IPS-NIHi7 (cell line): ENCODE measurements at regions not wholly inside any gene's neighbourhood (a gene's known extent, or its start where the extent isn't known, plus 50 kb on each side); places are given as distances from the start of the nearest gene placed in this dataset.
A peak's percentile ranks its signal among the peaks of the same experiment; 100 is the strongest.

Experiments used
- DNase-seq: peaks from one replicate; pipeline ENCODE4 v3.0.0; 2012; ENCODE audit warnings: mixed read lengths; ENCODE audit errors: extremely low spot score

DNA sequence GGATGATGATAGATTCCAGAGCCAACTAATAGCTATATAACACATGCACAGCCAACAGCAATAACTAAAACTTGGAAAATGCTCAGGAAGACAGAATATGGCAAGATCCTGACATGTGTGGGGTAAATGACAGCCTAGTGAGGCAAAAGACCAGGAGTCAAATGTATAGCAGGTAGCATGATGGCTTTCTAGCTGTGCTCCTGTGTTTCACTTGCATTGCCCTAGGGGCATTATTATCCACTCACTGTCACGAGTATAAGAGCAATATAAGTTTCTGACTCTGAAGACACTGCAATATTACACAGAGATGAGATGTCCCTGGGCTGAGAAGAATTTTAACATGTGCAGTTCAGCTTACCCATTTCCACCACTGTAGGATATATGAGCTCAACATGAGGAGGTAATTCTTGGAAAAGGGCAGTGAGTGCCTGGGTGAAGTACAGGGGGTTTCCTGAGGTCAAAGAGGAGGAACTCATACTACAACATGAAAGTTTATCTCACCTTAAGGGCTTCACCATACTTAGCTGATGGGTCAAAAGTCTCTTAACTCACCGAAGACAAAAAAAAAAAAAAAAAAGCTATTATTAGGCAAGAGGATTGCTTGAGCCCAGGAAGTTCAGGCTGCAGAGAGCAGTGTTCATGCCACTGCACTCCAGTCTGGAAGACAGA lies 1385.6 kb upstream of the SLC39A10 start:
- no peak for DNase-seq

DNA sequence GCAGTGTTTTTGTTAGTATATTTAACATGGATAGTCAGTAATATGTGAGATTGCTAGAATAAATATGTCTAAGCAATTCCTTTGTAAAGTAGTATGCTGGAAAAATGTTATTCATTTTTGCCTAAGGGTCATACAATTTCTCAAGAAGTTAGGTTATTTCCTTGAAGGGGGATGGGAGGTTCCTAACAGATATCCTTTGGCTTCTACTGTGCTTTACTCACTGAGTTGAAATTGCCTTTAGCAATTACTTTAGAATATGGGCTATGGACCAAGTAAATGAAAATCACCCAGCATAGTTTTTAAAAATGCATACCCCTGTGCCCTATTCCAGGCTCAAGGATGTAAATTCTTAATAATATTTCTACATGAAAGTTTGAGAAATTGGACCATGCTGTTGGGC lies 1386.4 kb upstream of the SLC39A10 start:
- no peak for DNase-seq

DNA sequence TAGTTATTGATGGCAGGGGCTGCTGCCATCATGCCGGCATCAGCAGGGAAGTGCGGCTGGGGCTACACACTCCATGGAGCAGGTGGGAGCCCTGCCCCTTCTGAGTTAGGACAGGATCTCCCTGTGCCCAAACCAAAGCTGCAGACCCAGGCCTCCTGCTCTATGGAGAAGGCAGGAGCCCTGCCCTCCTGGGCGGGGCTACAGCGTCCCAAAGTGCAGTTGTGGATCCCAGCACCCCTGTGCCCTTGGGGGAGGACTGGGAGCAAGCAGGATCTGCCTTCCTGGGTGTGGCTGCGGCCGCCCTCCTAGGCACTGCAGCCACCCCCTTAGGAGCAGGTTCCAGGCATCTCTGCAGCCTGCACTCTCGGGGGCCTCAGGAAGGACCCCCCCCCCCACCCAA lies 1392.4 kb upstream of the SLC39A10 start:
- no peak for DNase-seq

GRCh38 chr2:194260185-194260584 lies 1396.8 kb upstream of the SLC39A10 start:
- no peak for DNase-seq

DNA sequence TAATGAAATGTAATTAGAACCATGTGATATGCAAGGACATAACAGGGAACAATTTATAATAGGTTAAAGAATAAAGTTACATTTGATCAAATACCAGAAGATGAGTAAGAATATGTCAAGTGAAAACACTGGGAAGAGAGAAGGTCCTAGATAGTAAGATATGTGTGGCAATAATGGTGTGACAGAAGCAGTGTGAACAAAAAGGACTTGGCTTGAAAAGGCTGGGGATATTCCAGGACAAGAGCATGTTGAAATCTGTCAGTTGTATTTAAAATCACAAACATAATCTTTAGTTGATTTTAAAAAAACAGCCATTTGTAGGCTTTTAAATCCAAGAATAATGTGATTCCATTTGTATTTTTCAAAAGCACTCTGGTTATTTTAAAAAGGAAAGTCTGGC lies 1399.9 kb upstream of the SLC39A10 start:
- no peak for DNase-seq

GRCh38 chr2:194253528-194254259 lies 1403.3 kb upstream of the SLC39A10 start:
- DNase-seq = no peak

DNA sequence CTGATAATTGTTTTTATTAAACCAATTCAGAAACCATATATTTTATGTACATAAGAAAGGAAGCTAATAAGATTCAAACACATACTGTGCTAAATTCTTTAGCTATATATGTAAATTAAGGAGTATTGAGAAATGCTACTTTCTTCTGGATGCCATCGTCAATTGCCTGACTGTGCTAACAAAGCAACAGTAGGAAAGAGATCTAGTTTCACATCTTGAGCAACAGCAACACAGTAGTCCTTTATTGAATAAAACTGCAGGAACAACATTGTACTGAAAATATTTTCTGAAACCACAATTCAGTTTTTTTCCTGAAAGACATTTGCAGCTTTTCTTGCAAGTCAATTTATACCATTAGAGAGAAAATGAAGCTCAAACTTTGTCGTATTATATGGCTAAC lies 1404.9 kb upstream of the SLC39A10 start:
- DNase-seq = no peak

DNA sequence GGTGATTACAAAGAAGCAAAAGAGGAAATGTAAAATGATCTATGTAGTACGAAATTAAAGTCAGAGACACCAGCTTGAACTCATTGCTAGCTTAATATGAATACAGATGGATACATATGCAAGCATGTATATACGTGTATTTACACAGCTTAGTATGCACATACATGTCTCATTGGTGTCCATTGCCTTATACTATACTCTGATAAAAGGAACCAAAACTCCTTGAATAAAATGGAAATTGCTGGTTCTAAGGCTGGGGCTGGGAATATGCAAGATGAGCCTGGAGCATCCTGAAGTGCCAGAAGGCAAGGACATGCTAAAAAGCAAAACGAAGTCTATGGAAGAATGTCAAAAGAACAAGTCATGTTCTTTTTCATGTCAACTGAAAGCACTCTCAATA lies 1424.4 kb upstream of the SLC39A10 start:
- DNase-seq = no peak

- no peak for DNase-seq
Measured at GRCh38 chr2:194223218-194223617, 1433.8 kb upstream of the SLC39A10 start.

GRCh38 chr2:194214192-194214591 lies 1442.8 kb upstream of the SLC39A10 start:
- no peak for DNase-seq

DNA sequence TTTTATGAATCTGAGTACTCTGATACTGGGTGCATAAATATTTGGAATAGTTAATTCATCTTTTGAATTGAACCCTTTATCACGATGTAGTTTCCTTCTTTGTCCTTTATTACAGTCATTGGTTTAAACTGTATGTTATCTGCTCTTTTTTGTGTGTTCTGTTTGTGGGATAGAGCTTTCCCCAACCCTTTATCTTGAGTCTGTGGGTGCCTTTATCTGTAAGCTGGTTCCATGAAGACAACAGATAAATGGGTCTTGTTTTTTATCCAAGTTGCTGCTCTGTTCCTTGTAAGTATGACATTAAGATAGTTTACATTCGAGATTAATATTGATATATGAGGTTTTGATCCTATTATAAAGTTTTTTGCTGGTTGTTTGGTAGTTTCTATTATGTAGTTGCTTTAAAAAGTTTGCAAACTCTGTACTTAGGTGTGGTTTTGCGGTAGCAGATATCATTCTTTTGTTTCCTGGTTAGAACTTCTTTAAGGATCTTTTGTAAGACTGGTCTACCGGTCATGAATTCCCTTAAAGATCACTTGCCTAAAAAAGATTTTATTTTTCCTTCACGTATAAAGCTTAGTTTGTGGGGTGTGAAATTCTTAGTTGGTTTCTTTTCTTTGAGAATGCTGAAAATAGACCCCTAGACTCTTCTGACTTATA lies 1451.3 kb upstream of the SLC39A10 start:
- DNase-seq = no peak

DNA sequence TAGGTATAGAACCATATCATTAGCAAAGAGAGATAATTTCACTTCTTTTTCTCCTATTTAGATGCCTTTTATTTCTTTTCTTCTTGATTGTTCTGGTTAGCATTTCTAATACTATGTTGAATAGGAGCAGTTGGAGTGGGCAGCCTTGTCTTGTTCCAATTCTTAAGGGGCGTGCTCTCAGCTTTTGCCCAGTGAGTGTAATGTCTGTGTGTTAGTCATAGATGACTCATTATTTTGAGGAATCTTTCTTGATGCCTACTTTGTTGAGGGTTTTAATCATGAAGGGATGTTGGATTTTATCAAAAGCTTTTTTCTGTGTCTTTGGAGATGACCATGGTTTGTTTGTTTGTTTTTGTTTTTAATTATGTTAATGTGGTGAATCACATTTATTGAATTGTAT lies 1453.1 kb upstream of the SLC39A10 start:
- DNase-seq = no peak

- DNase-seq = no peak
Measured at GRCh38 chr2:194182888-194183287, 1474.1 kb upstream of the SLC39A10 start.

- DNase-seq = no peak
Measured at GRCh38 chr2:194176134-194176533, 1480.9 kb upstream of the SLC39A10 start.

- peak; percentile 10 for DNase-seq
Measured at GRCh38 chr2:194166818-194167217, 1490.2 kb upstream of the SLC39A10 start.

GRCh38 chr2:194155431-194155830 lies 1501.6 kb upstream of the SLC39A10 start:
- DNase-seq = no peak

GRCh38 chr2:194151231-194151630 lies 1505.8 kb upstream of the SLC39A10 start:
- DNase-seq = no peak

- no peak for DNase-seq
Measured at GRCh38 chr2:194135463-194135862, 1521.6 kb upstream of the SLC39A10 start.

GRCh38 chr2:194128810-194129209 lies 1528.2 kb upstream of the SLC39A10 start:
- DNase-seq = no peak

DNA sequence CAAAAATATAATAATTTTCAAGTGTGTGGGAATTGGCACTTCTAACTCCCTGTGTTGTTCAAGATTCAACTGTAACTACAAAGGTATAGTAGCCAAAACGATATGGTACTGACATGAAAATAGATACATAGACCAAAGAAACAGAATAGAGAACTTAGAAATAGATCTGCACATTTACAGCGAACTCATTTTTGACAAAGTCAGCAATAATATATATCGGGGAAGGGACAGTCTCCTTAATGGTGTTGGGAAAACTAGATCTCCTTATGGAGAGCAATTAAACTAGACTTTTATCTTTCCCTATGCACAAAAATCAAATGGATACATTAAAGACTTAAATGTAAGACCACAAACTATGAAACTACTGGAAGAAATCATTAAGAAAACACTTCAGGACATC lies 1530.6 kb upstream of the SLC39A10 start:
- no peak for DNase-seq

DNA sequence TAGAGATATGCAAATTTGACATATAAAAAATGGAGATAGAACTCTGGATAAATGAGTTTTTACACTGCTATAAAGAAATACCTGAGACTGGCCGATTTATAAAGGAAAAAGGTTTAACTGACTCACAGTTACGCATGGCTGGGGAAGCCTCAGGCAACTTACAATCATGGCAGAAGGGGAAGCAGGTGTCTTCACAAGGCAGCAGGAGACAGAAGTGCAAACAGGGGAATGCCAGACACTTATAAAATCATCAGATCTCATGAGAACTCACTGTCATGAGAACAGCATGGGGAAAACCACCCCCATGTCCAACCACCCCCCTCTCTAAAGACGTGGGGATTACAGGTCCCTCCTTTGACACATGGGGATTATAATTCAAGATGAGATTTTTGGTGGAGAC lies 1540.2 kb upstream of the SLC39A10 start:
- DNase-seq = no peak

GRCh38 chr2:194105358-194105757 lies 1551.7 kb upstream of the SLC39A10 start:
- no peak for DNase-seq

DNA sequence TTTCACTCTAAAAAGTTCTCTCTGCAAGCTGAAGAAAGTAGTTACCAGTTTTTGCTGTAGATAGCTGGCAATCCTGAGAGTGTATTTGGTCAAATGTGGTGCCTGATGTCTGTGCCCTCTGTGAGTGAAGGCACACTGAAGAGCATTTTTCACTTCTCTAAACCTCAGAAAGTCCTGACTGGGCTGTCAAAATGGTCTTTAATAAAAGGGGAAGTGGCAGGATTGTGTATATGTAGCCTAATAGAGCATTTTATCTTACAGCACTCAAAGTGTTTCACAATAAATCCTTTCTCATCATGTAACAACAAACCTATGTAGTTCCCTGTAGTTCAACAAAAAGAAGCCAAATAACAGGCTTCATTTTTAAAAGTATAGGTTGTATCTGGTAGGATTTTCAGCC lies 1552.3 kb upstream of the SLC39A10 start:
- DNase-seq = no peak
